GM12865 (cell line): ENCODE measurements at regions not wholly inside any gene's neighbourhood (a gene's known extent, or its start where the extent isn't known, plus 50 kb on each side); places are given as distances from the start of the nearest gene placed in this dataset.

ENCODE experiments used
- DNase-seq: peaks from one replicate; pipeline ENCODE4 v3.0.0; 2010; ENCODE audit warnings: low read depth
- H3K4me3 ChIP-seq: 2 replicates; pipeline ENCODE4 v1.5.1; 2011; ENCODE audit warnings: mild to moderate bottlenecking, low read depth, low read length, control low read depth
- CTCF ChIP-seq: IDR thresholded peaks from 2 replicates; pipeline ENCODE4 v1.5.1; 2011; ENCODE audit warnings: low read length, control low read depth, low read depth, inconsistent platforms; ENCODE audit not compliant: insufficient read depth; ENCODE audit errors: missing control alignments

GRCh38 chr3:14346191-14346590, 56.2 kb upstream of the SLC6A6 start:
- no peak for TF ChIP-seq CTCF
- H3K4me3 ChIP-seq, result no peak overlapping the region
- DNase-seq, result no peak

- no peak for TF ChIP-seq CTCF
- no peak overlapping the region for H3K4me3 ChIP-seq
- DNase-seq, result no peak
Measured at GRCh38 chr3:14346642-14347041, 55.8 kb upstream of the SLC6A6 start.

DNA sequence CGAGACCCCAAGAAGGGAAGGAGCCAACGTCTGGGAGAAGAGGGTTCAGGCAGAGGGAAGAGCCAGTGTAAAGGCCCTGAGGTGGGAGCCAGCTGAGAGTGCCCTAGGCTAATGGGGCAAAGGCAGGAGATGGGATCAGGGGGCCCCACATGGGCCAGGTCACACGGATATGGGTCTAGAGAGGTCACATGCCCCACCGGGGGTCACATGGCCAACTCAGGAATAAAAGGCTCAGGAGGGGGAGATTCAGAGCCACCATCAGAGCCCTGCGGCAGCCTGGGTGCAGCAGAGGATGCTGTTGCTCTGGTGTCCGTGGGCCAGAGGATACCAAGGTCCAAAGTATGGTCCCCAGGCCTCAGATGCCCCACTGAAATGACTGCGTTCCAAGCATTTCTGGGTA, 55.3 kb upstream of the SLC6A6 start:
- H3K4me3 ChIP-seq, result no peak overlapping the region
- no peak for DNase-seq
- TF ChIP-seq CTCF, result no peak

DNA sequence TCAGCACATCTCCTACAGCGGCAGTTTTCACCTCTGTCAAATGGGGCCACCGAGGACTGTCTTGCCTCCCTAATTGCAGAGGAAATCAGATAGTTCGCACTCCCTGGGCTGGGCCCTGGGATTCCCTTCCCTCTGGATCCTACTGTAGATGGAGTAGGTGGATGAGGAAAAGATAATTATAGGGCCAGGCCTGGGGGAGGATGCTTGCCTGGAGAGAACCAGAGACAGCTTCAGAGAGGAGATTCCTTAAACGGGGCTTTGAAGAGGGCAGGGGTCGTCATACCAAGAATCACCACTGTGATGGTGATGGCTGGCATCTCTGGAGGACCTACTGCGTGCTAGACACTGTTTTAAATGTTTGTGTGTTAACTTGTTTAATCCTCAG, 50.8 kb upstream of the SLC6A6 start:
- no peak for TF ChIP-seq CTCF
- DNase-seq, result no peak
- H3K4me3 ChIP-seq, result no peak overlapping the region

DNA sequence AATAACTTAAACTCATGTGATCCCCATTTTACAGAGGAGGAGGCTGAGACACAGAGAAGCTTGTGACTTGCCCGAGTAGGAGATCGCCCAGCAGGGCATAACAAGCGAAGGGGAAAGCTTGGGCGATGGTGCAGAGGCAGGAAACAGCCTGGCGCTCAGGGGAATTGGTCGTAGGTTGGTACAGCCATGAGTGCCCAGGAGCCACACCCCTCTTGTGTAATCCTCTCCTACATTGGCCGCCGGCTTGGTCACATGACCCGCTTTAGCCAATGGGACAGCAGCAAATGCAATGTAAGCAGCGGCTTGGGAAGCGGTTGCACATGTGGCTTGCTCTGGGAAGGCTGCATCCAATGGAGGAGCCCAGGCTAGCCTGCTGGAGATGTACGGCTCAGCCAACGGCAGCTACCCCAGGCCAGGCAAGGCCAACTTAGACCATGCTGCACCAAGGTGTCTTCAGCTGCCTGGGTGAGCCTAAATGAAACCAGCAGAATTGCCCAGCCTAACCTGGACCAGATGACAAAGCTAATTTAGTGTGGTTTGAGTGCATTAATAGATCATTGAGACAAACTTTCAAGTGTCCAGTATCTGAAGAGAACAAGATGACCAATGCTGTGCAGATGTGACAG, 50.3 kb upstream of the SLC6A6 start:
- H3K4me3 ChIP-seq, result no peak overlapping the region
- DNase-seq, result peak; percentile 79
- TF ChIP-seq CTCF, result no peak
